HUDEP-2 (cell line): ENCODE measurements at regions not wholly inside any gene's neighbourhood (a gene's known extent, or its start where the extent isn't known, plus 50 kb on each side); places are given as distances from the start of the nearest gene placed in this dataset.
"Not testable (repeated sequence)": the region's sequence is repeated elsewhere in the genome, so short reads cannot be mapped to it uniquely, and the experiment has no call there.

Experiments
- DNase-seq, 76 experiments: peaks; one replicate each; lab custom pipeline; 2025; ENCODE audit not compliant: unreplicated experiment in 76 of 76; lab: John Stamatoyannopoulos, UW

DNA sequence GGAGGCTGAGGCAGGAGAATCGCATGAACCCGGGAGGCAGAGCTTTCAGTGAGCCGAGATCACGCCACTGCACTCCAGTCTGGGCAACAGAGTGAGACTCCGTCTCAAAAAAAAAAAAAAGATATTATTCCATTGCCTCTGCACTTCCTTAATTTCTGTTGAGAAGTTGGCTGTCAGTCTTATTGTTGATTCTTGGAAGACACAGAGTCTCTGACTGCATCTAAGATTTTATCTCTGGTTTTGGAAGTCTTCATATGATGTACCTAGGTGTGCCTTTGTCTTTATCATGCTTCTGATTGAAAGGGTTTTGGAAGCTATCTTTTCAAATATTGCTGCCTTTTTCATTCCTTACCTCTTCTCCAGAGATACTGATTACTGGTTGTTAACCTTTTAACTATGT lies 160.4 kb downstream of the NPIPB11 start:
- not testable (repeated sequence) for DNase-seq

DNA sequence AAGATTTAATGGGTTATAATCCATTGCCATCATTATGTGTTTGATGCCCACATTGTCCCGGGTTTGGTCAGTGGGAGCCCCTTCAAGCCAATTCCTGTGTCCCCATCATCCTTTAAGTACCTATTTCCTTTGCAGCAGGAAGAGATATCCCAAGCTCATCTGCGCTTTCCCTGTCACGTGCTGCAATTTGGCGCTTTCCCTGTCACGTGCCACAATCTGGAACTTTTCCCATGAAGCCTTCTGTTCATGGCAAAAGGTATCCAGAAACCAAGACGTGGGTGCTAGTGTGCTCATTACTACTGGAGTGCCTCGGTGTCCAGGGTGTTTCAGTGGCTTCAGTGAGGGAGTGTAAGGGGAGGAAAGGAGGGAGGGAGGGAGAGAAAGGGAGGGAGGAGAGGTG lies 168.5 kb downstream of the NPIPB11 start:
- DNase-seq: no peak

DNA sequence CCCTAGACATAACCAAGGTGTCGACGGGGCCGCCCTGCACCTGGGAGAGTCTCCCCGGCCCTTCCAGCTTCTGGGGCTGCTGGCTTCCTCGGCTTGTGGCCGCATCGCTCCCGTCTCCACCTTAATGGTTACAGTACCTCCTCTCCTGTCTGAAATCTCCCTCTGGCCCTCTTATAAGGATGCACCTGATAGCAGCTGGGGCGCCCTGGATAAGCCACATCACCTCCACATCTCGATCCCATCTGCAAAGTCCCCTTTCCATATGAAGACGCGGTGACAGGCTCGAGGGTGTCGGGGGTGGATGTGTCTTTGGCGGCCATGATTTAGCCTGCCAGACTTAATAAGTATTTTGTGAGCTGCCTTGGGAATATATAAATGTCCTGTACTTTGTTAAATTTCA lies 169.0 kb downstream of the NPIPB11 start:
- DNase-seq: not testable (repeated sequence)

DNA sequence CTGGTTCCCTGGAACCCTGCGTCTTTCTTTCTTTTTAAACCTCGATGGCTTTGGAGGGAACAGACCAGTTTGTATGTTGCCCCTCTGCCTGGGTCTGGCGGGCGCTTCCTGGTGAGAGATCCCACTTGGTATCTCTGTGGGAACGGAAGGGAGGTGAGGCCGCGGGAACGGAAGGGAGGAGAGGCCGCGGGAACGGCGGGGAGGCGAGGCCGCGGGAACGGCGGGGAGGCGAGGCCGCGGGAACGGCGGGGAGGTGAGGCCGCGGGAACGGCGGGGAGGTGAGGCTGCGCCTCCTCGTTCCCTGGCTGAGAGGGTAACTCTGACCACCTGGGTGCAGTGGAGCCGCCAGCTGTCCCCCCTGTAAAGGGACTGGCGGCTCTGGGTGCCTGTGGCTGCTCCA lies 169.5 kb downstream of the NPIPB11 start:
- DNase-seq: not testable (repeated sequence)

DNA sequence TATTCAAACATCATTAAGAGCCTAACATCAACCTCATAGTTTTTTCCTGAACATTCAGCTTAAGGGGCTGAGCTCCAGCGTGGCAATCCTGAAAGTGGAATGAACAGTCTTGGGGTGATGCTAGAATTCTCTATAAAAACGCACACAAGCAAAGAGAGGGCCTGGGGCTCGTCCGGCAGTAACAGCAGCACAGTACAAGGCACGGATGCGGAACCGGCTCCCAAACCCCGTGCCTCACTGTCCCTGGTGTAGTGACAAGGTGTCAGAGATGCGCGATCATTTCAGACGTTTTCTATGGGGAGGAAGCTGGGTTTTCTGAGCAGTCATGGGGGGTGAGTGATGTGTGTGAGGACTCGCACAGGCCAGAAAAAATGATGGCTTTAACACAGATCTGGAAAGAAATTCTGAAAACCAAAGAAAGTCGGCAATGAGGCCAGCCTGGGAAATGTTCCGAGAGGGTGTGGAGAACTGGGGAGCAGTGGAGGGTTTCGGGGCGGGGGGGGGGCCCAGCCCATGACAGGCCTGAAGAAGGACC lies 170.6 kb downstream of the NPIPB11 start:
- DNase-seq: not testable (repeated sequence)

DNA sequence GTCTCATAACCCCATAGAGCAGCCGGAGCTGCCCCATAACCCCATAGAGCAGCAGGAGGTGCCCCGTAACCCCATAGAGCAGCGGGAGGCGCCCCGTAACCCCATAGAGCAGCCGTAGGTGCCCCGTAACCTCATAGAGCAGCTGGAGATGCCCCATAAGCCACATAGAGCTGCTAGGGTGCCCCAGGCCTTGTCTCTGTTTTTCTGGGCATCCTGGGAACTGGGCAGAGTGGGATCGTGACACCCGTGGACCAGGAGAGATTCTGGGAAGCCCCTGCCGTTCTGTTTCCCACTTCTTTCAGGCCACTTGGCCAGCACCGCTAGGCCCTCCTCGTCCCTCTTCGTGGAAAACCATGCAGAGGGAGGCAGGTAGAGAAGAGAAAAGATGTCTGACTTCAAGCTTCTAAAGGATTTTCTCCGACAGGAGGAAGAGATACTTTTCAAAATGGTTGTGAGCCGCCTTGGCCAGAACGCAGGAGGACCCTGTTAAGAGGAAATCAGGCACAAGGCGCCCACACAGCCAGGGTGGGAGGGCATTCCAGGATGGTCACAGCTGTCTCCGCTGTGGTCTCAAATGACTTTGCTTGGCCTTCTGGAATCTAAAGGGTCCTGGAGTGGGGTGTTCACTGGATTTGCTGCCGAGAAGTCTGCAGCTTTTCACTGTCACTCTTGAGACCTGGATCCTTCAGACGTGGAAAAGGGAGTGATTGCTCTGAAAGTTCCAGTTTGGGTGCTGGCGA lies 171.8 kb downstream of the NPIPB11 start:
- not testable (repeated sequence) for DNase-seq

DNA sequence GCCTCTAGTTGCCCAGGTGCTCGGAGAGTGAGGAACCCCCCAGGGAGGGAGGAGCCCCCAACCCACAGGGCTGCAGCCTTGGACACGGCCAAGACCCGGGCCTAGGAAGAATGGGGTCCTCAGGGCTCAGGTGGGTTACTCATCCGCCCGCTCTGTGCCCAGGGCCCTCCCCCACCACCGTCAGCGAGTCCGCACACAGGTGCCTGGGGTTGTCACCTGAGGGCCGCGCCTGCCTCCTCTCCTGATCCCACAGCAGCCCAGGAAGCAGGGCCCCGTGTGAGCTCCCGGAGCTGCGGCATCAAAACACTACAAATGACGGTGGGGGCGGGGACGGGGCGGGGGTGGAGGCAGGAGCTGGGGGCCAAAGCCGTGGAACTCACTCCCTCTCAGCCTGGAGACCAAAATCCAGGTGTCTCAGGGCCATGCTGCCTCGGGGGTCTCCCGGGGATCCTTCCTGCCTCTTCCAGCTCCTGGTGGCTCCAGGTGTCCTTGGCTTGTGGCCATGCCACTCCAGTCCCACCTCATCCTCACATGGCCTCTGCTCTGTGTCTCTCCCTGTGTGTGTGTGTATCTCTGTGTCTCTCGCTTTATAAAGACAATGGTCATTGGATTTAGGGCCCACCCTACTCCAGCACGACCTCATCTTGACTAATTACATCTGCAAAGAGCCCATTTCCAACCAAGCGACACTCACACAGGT lies 172.7 kb downstream of the NPIPB11 start:
- not testable (repeated sequence) for DNase-seq

DNA sequence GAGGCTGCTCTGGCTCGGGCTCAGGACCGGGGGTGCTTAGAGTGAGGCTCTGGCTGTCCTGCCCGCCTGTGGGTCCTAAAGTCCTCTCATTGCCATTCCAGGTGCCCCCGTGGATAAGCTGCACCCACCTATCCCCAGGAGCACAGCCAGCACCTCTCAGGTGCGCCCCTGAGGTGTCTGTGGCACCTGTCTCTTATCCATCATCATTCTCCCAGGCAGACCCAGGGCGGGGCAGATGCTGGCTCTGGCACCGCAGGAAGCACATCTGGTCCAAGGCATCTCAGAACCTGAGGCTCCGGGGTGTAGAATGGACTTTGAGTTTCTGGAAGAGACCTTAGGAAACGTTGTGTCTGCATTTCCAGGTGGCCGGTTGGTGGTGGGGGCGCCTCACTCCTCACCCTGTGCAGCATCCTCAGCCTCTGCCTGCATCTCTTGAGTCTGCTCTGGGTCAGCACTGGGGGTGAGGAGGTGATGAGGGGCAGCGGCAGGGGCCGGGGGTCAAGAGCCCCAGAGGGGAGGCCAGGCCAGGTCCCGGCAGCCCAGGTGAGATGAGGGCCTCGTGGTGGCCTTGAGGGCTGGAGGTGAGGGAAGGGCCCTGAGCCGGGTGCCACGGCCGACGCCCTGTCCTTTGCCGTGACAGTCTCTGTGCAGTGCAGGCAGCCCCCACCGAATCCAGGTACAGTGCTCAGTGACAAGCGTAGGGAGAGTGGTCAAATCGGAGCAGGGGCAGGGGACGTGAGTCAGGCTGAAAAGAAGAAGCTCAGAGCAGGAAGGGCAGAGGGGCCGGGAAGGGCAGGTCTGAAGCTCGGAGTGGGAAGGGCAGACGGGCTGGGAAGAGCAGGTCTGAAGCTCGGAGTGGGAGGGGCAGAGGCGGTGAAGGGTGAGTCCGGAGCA lies 173.5 kb downstream of the NPIPB11 start:
- no peak for DNase-seq

DNA sequence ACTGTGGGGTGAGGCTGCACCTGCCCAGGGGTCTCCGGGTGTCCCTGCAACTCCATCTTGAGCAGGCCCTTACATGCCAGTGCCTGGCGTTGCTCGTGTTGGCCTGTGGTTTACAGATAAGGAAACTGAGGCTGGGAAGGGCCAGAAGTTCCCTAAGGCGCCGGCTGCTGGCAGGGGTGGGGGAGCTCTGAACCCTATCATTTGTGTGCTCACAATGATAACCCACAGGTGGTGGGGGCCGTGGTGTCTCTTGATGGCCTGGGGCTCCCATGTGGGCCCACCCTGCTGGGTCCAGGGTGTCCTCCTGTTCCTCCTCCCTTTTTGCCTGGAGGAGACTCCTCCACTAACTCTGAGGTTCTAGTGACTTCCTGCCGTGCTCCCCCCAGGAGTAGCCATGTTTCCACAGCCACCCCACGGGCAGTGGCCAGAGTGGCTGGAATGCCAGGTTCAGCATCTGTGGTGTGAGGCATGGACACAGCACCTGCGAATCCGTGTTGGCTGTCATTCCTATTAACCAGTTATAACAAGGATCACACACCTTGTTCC lies 174.3 kb downstream of the NPIPB11 start:
- DNase-seq: not testable (repeated sequence)

DNA sequence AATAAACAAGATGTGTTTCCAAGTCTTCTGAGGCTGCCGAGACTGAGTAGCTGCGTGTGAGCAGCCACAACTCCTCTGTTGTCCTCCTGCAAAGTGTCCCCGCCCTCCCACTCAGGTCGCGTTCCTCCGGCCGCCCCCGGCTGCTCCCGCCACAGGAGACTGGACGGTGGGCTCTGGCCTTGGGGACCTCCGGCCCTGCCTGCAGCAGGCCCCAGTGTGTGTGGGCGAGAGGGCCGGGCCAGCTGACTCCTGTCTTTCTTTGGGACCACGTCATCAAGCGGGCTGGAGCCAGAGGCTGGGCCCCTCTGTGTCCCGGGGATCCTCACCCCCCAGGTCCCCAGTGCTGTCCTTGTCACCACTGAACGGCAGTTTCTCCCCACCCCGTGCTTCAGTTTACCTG lies 175.3 kb downstream of the NPIPB11 start:
- DNase-seq: no peak

DNA sequence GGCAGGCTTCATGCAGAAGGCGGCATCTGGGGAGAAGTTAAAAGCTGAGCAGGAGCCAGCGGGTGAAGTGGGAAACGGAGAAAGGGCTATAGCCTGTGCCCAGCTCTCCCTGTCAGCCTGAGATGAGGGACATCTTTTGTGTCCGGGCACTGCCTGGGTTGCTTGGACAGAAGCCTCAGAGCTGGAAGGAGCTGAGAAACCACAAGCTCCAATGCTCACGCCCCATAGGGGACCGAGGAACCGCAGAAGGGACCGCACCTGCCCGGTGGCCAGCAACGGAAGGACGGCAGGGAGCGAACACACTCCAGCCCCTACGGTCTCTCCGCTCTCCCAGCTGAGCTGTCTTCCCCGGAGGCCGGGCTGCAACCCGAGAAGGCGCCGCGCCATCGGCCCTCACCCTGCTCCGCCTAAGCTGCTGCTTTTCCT lies 175.8 kb downstream of the NPIPB11 start:
- DNase-seq: no peak

DNA sequence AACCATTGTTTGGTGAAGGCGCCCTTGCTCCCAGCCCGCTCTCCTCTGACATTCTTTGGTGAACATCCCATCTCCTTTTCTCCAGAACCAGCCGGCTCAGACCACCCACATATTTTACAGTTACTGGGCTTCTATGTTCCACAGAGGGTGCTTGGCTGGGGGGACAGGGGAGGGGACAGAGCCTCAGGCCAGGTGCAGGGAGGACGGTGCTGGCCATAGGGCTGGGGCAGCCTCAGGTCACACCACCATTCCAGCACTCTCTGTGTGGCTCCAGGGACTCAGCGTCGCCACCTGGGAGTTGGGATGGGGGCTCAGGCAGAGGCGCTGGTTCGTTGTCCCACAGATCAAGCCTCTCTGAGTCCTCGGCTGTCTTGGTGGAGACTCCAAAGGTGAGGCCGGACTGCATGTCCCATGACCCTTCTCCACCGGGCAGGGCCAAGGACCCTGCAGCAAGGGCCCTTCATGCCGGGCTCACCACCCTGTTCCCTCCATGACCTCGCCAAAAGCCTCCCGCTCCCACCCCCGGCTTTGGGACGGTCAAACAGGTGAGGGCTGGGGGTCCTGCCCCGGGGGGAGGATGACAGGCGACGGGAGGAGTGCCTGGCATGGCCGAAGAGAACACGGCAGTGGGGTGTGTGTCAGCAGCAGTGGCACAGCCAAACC lies 176.4 kb downstream of the NPIPB11 start:
- DNase-seq: not testable (repeated sequence)

DNA sequence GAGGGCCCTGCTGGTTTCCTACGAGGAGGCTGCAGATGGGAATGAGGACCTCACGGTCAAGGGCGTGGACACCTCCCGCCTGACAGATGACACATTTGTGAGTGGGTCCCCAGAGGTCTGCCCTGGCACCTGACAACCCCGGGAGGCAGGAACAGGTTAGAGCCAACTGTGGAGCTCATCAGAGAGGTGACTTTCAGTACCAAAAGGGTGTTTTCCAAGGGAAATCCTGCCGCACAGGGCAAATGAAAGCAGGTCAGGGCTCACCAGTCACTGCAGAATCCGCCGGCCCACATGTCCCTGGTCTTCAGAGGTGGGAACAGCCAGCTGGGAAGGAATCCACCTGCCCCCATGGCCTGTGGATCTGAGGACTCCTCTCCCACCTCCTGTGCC lies 176.9 kb downstream of the NPIPB11 start:
- not testable (repeated sequence) for DNase-seq

DNA sequence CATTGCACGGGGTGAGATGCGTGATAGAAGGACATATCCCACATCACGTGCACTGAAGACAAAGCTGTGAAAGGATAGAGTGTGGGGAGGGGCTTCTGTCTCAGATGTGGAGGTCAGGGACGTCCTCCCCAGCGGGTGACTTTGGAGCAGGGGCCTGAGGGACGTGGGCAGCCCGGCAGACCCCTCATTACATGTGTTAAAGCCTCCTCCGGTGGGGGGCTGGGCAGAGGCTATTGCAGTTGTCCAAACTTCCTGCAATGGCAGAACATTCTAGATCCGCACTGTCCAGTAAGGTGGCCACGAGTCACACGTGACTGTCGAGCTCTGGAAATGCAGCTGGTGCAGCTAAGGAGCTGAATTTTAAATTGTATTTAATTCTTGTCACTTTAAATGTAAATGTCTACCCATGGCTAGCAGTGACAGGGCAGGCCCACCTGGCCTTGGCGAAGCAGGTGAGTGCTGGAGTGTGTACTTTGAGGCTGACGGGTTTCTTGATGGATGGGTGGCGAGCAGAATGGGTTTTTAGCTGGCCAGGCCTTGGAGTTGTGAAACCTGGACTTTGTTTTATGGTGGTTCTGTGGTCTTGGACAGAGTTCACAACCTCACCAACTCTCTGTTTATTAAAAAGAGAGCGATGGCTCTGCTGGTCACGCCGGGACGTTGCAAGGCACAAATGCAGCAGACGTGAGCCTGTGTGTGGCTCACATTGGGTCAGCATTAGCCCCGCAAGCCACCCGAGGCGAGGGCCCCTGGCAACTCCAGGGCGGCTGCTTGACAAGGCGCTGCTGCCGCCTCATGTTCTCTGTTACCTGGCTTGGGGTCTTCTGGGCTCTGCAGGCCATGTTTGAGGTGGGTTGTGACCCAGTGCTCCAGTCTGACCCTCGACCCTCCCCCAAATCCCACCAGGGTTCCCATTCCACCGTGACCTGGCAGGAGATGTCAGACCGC lies 177.6 kb downstream of the NPIPB11 start:
- not testable (repeated sequence) for DNase-seq

DNA sequence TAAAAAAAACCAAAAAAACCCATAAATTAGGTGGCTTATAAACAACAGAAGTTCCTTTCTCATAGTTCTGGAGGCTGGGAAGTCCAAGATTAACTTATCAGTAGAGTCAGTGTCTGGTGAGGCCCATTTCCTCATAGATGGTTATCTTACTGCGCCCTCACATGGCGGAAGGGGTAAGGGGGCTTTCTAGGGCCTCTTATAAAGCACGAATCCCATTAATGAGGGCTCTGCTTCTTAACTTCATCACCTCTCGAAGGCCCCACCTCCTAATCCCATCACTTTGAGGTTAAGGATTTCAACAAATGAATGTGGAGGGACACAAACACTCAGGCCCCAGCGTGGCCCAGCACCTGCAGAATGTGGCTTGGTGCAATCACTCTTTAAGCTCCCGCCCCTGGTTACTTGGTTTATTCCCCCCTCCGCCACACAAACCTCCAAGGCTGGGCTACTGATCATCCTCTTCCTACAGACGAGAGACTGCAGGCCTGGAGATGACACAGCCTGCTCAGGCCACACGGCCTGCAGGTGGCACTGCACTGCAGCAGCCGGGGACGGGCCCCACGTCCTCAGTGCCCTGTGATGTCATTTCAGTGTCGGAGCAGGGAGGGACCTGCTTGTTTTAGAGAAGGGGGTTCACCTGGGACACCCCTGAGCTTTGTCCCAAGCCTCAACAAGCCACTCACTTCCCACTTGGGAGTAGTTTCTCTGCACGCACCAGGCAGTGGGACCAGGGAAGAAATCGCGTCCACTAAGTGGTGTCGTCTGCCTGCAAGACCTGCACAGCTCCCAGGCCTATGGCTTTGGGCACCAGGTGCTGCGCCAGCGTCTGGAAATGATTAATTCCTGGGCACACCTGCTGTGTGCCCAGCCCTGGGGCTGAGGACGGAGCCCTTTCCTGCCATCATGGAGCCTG lies 178.5 kb downstream of the NPIPB11 start:
- peak in 37 of 76 experiments; percentile 2 to 55 (median 14) for DNase-seq

DNA sequence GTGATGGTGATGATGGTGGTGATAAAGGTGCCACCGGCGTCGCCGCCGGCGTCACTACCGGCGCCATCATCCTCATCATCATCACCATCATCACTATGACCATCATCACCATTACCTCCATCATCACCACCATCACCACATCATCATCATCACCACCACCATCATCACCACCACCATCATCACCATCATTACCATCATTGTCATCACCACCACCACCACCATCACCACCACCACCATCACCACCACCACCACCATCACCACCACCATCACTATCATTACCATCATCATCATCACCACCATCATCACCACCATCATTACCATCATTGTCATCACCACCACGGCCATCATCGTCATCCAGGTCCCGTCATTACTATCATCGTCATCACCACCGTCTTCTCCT lies 179.7 kb downstream of the NPIPB11 start:
- no peak for DNase-seq

DNA sequence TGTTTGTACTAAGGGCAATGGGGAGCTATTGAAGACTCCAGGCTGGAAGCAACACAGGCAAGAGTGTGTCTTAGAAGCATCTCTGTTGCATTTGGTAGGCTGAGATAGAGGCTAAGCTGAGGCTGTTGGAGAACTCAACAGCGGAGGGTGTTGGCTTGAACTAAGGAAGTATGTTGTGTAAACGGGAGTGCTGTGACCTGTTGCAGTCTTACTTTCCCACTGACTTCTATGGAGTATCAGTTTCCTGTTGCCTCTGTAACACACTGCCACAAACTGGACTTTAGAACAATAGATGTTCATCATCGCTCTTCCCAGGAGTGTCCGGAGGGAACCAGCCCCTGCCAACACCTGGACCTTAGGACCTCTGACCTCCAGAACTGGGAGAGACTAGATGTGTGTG lies 181.8 kb downstream of the NPIPB11 start:
- DNase-seq: not testable (repeated sequence)

DNA sequence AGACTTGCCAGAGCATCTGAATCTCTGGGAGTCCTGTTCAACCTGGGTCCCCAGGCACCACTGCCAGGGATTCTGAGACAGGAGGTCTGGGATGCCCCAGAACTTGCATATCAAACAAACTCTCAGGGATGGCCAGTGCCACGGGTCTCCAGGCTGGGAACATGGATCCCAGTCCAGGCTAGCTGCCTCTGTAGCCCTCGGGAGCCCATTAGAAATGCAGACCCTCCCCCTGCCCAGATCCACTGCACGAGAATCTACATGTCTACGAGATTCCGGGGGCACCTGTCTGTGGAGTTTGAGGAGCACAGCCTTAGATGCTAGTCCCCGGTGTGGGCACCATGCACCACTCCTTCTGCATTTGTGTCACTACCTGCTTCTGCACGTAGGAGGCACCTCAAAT lies 183.9 kb downstream of the NPIPB11 start:
- DNase-seq: not testable (repeated sequence)
